CD1c-positive myeloid dendritic cell (primary cell): ENCODE measurements at regions not wholly inside any gene's neighbourhood (a gene's known extent, or its start where the extent isn't known, plus 50 kb on each side); places are given as distances from the start of the nearest gene placed in this dataset.
A peak's percentile ranks its signal among the peaks of the same experiment; 100 is the strongest.

Experiments
- DNase-seq: peaks from one replicate; pipeline ENCODE4 v3.0.0-alpha.2; 2016; ENCODE audit errors: extremely low spot score

- no peak for DNase-seq
These were observed 111.9 kb upstream of the CALN1 start for GRCh38 chr7:72524037-72524436.

- no peak for DNase-seq
These were observed 92.0 kb upstream of the CALN1 start for GRCh38 chr7:72504061-72504706.

- no peak for DNase-seq
These were observed 91.5 kb upstream of the CALN1 start for GRCh38 chr7:72503644-72504043.

- no peak for DNase-seq
These were observed 82.7 kb upstream of the CALN1 start for GRCh38 chr7:72494807-72495206.

GRCh38 chr7:72493850-72494661 is 81.9 kb upstream of the CALN1 start:
- peak; percentile 47 for DNase-seq

GRCh38 chr7:72492461-72493065 is 80.4 kb upstream of the CALN1 start:
- DNase-seq, result no peak

GRCh38 chr7:72490301-72490700 is 78.2 kb upstream of the CALN1 start:
- DNase-seq, result no peak

GRCh38 chr7:72481934-72482333 is 69.8 kb upstream of the CALN1 start:
- DNase-seq, result no peak

GRCh38 chr7:72476608-72477305 is 64.6 kb upstream of the CALN1 start:
- DNase-seq, result no peak

GRCh38 chr7:72467237-72467636 is 55.1 kb upstream of the CALN1 start:
- DNase-seq, result no peak

GRCh38 chr7:72466797-72467196 is 54.7 kb upstream of the CALN1 start:
- no peak for DNase-seq

- no peak for DNase-seq
These were observed 53.4 kb upstream of the CALN1 start for GRCh38 chr7:72465521-72465920.

- DNase-seq, result no peak
These were observed 50.2 kb upstream of the CALN1 start for GRCh38 chr7:72462311-72462710.
